B cell (primary cell): ENCODE measurements at regions not wholly inside any gene's neighbourhood (a gene's known extent, or its start where the extent isn't known, plus 50 kb on each side); places are given as distances from the start of the nearest gene placed in this dataset.

Source experiments
- ATAC-seq: fragments of 200-7000 bp; cut with Tn5 transposase; one replicate; pipeline ENCODE4 v1.10.0; 2021; ENCODE audit warnings: low read depth, mild to moderate bottlenecking, moderate number of reproducible peaks, moderate library complexity
- CTCF ChIA-PET: fragments of 350-600 bp; sonication (Branson Sonifier 250); formaldehyde crosslinking; loops from one replicate; lab custom pipeline; 2021; ENCODE audit warnings: antibody characterized with exemption, inconsistent platforms; lab: Charles Lee
- POLR2A ChIA-PET: fragments of 350-600 bp; sonication (Branson Sonifier 250); formaldehyde crosslinking; loops from one replicate; lab custom pipeline; 2021; ENCODE audit warnings: antibody characterized with exemption; lab: Charles Lee
- DNase-seq: peaks from one replicate; pipeline ENCODE4 v3.0.0; 2013
- H2AFZ ChIP-seq: 2 replicates; pipeline ENCODE4 v1.6.1; 2012; ENCODE audit warnings: mild to moderate bottlenecking, low read depth, low read length; ENCODE audit not compliant: insufficient read depth, poor library complexity, severe bottlenecking
- H3K27ac ChIP-seq, 2 donors: 1 replicate in 1 of 2; 2 replicates in 1 of 2; pipeline ENCODE4 v1.5.1; 2012 to 2013; ENCODE audit warnings: low read length in 2 of 2, mild to moderate bottlenecking in 2 of 2, moderate library complexity in 1 of 2
- H3K27me3 ChIP-seq, 4 experiments: fragments of 200-600 bp in 1 of 4; sonication (generic) in 1 of 4; replicated peaks in 1 of 4; 1 replicate in 2 of 4; 2 replicates in 2 of 4; pipeline versions ENCODE4 v1.6.1 to v1.7.0; 2013 to 2016; ENCODE audit warnings: low read length in 3 of 4, mild to moderate bottlenecking in 2 of 4, mixed read lengths in 1 of 4, moderate library complexity in 1 of 4; ENCODE audit not compliant: insufficient read depth in 4 of 4, control insufficient read depth in 3 of 4; ENCODE audit errors: control extremely low read depth in 1 of 4
- H3K36me3 ChIP-seq, 2 experiments: replicated peaks in 1 of 2; 1 replicate in 1 of 2; 2 replicates in 1 of 2; pipeline versions ENCODE4 v1.6.1 to v1.7.1; 2013; ENCODE audit warnings: low read length in 1 of 2; ENCODE audit not compliant: insufficient read depth in 2 of 2, control insufficient read depth in 1 of 2; ENCODE audit errors: control extremely low read depth in 1 of 2, extremely low read depth in 1 of 2
- H3K4me1 ChIP-seq, 2 donors: fragments of 200-600 bp in 1 of 2; sonication (generic) in 1 of 2; 1 replicate in 1 of 2; 2 replicates in 1 of 2; pipeline versions ENCODE4 v1.5.1 to v1.6.1; 2013 to 2017; ENCODE audit warnings: low read length in 2 of 2; ENCODE audit not compliant: control insufficient read depth in 2 of 2, insufficient read depth in 2 of 2
- H3K4me2 ChIP-seq: replicated peaks from 2 replicates; pipeline ENCODE3; 2012; ENCODE audit warnings: mild to moderate bottlenecking, low read depth, low read length; ENCODE audit not compliant: poor library complexity, severe bottlenecking
- H3K4me3 ChIP-seq, 5 experiments: fragments of 200-600 bp in 1 of 5; sonication (generic) in 1 of 5; 1 replicate in 3 of 5; 2 replicates in 2 of 5; pipeline versions ENCODE4 v1.5.1 to v1.7.0; 2011 to 2016; ENCODE audit warnings: low read length in 4 of 5, mild to moderate bottlenecking in 4 of 5, low read depth in 2 of 5, control low read depth in 1 of 5, moderate library complexity in 1 of 5; ENCODE audit not compliant: insufficient read depth in 1 of 5; ENCODE audit errors: control extremely low read depth in 1 of 5, extremely low read depth in 1 of 5
- H3K79me2 ChIP-seq: fragments of 200-600 bp; sonication (generic); one replicate; pipeline ENCODE4 v1.6.0; 2016; ENCODE audit warnings: low read length; ENCODE audit not compliant: control insufficient read depth, insufficient read depth
- H3K9ac ChIP-seq: fragments of 200-600 bp; sonication (generic); 2 replicates; pipeline ENCODE4 v1.6.1; 2017; ENCODE audit warnings: mild to moderate bottlenecking, low read length, moderate library complexity
- H3K9me3 ChIP-seq, 3 donors: one replicate each; pipeline versions ENCODE4 v1.6.1 to v1.7.1; 2013; ENCODE audit warnings: low read length in 2 of 3; ENCODE audit not compliant: control insufficient read depth in 2 of 3, insufficient read depth in 1 of 3; ENCODE audit errors: control extremely low read depth in 1 of 3
- H4K20me1 ChIP-seq: 2 replicates; pipeline ENCODE4 v1.6.0; 2012; ENCODE audit warnings: mild to moderate bottlenecking, low read length; ENCODE audit not compliant: insufficient read depth, control insufficient read depth, poor library complexity, severe bottlenecking
- H3K27ac Mint-ChIP-seq: one replicate; pipeline ENCODE4 v1.8.0; 2021; ENCODE audit warnings: mixed read lengths
- H3K27me3 Mint-ChIP-seq: one replicate; pipeline ENCODE4 v1.8.0; 2021; ENCODE audit warnings: mixed read lengths
- H3K4me1 Mint-ChIP-seq: one replicate; pipeline ENCODE4 v1.8.0; 2021; ENCODE audit warnings: mixed read lengths
- H3K4me3 Mint-ChIP-seq: one replicate; pipeline ENCODE4 v1.8.0; 2021; ENCODE audit warnings: mixed read lengths
- H3K9me3 Mint-ChIP-seq: one replicate; pipeline ENCODE4 v1.8.0; 2022; ENCODE audit warnings: mixed read lengths; ENCODE audit not compliant: insufficient read depth
- EZH2 ChIP-seq: IDR thresholded peaks from 2 replicates; pipeline ENCODE4 v1.6.1; 2012; ENCODE audit warnings: borderline replicate concordance, low read depth, mild to moderate bottlenecking, moderate library complexity, low read length; ENCODE audit not compliant: insufficient read depth, poor library complexity, severe bottlenecking
- WGBS: methylation state at CpG from one replicate; pipeline ENCODE4 v1.1.5; 2013; ENCODE audit warnings: missing lambda C conversion rate; ENCODE audit not compliant: insufficient coverage; 5-methylcytosine and 5-hydroxymethylcytosine counted together
- intact Hi-C: fragments of 100-400 bp; cut with micrococcal nuclease; formaldehyde crosslinking; loops from one replicate; pipeline ENCODE4 v1.10.0; 2022
- TF ChIP-seq, protein P1 (sequence below): fragments of 200-600 bp; IDR thresholded peaks from one replicate; pipeline ENCODE4 v1.8.0; 2022; ENCODE audit warnings: antibody characterized with exemption, mild to moderate bottlenecking

- Histone ChIP-seq H3K9ac (no peak overlapping the region), H3K27ac (no peak overlapping the region), H2AFZ (peak overlapping the region; percentile 8), H3K4me3 (no peak overlapping the region), H3K4me2 (peak overlapping the region; percentile 51), H3K4me1 (peaks cover 11 to 17% of the 10 kb centered on the region in 2 donors), H4K20me1 (no peaks in the 10 kb centered on the region), H3K36me3 (no peaks in the 10 kb centered on the region), H3K27me3 (no peaks in the 10 kb centered on the region), H3K79me2 (no peaks in the 10 kb centered on the region), H3K9me3 (no peaks in the 10 kb centered on the region)
- DNase-seq (no peak), ATAC-seq (no peak)
- no peak overlapping the region for H3K27ac Mint-ChIP-seq
- H3K4me3 Mint-ChIP-seq = peak overlapping the region; percentile 3
- WGBS = no CpG with 5 or more reads among the region's 2 CpGs
- H3K4me1 Mint-ChIP-seq = peaks cover 21% of the 10 kb centered on the region
- H3K9me3 Mint-ChIP-seq = no peaks in the 10 kb centered on the region
- POLR2A ChIA-PET = no interaction called here
- CTCF ChIA-PET = no interaction called here
- no peaks in the 10 kb centered on the region for H3K27me3 Mint-ChIP-seq
- intact Hi-C loops = no loop called here
- no peak for TF ChIP-seq EZH2
- TF ChIP-seq, protein P1, sequence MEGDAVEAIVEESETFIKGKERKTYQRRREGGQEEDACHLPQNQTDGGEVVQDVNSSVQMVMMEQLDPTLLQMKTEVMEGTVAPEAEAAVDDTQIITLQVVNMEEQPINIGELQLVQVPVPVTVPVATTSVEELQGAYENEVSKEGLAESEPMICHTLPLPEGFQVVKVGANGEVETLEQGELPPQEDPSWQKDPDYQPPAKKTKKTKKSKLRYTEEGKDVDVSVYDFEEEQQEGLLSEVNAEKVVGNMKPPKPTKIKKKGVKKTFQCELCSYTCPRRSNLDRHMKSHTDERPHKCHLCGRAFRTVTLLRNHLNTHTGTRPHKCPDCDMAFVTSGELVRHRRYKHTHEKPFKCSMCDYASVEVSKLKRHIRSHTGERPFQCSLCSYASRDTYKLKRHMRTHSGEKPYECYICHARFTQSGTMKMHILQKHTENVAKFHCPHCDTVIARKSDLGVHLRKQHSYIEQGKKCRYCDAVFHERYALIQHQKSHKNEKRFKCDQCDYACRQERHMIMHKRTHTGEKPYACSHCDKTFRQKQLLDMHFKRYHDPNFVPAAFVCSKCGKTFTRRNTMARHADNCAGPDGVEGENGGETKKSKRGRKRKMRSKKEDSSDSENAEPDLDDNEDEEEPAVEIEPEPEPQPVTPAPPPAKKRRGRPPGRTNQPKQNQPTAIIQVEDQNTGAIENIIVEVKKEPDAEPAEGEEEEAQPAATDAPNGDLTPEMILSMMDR = no peak
Observed at GRCh38 chr18:56309104-56309503, 329.3 kb downstream of the TXNL1 start.

- H3K4me3 Mint-ChIP-seq = no peak overlapping the region
- no peaks in the 10 kb centered on the region for H3K27me3 Mint-ChIP-seq
- H3K9me3 Mint-ChIP-seq = no peaks in the 10 kb centered on the region
- Histone ChIP-seq H3K27ac (no peak overlapping the region), H3K4me3 (no peak overlapping the region), H3K36me3 (no peaks in the 10 kb centered on the region), H2AFZ (peak overlapping the region; percentile 18), H3K4me2 (no peak overlapping the region), H3K79me2 (no peaks in the 10 kb centered on the region), H4K20me1 (no peaks in the 10 kb centered on the region), H3K4me1 (peaks cover 11 to 17% of the 10 kb centered on the region in 2 donors), H3K27me3 (no peaks in the 10 kb centered on the region), H3K9ac (no peak overlapping the region), H3K9me3 (no peaks in the 10 kb centered on the region)
- TF ChIP-seq, protein P1 = no peak
- TF ChIP-seq EZH2 = no peak
- WGBS = 0% methylated on average over 1 of the region's 4 CpGs
- ChIA-PET POLR2A (interaction anchor here (0.6 kb wide), 1 partner anchor 901 kb away, joined by 9 read pairs; no protein-coding TSS in a partner anchor), CTCF (interaction anchor here (0.6 to 1.4 kb wide), 3 partner anchors 214 to 1073 kb away, joined by 3 to 7 read pairs (median 5); no protein-coding TSS in a partner anchor)
- intact Hi-C loops = no loop called here
- DNase-seq (no peak), ATAC-seq (no peak)
- peaks cover 21% of the 10 kb centered on the region for H3K4me1 Mint-ChIP-seq
- H3K27ac Mint-ChIP-seq = no peak overlapping the region
Observed at GRCh38 chr18:56307354-56308170, 330.8 kb downstream of the TXNL1 start.
